Endothelial cell (in vitro differentiated cells): ENCODE measurements at regions not wholly inside any gene's neighbourhood (a gene's known extent, or its start where the extent isn't known, plus 50 kb on each side); places are given as distances from the start of the nearest gene placed in this dataset.

Source experiments
- DNase-seq: peaks from one replicate; pipeline ENCODE4 v3.0.0; 2021; ENCODE audit warnings: low spot score
- H3K27ac Mint-ChIP-seq: one replicate; pipeline ENCODE4 v1.8.0; 2021; ENCODE audit warnings: mixed read lengths, inconsistent platforms; ENCODE audit not compliant: unreplicated experiment
- H3K27me3 Mint-ChIP-seq: one replicate; pipeline ENCODE4 v1.8.0; 2021; ENCODE audit warnings: mild to moderate bottlenecking, moderate library complexity, mixed read lengths, inconsistent platforms; ENCODE audit not compliant: unreplicated experiment
- H3K36me3 Mint-ChIP-seq: one replicate; pipeline ENCODE4 v1.8.0; 2021; ENCODE audit warnings: mild to moderate bottlenecking, low read depth, mixed read lengths, inconsistent platforms; ENCODE audit not compliant: unreplicated experiment
- H3K4me1 Mint-ChIP-seq: one replicate; pipeline ENCODE4 v1.8.0; 2021; ENCODE audit warnings: mild to moderate bottlenecking, mixed read lengths, inconsistent platforms; ENCODE audit not compliant: unreplicated experiment
- H3K4me3 Mint-ChIP-seq: one replicate; pipeline ENCODE4 v1.8.0; 2021; ENCODE audit warnings: mild to moderate bottlenecking, mixed read lengths, inconsistent platforms; ENCODE audit not compliant: unreplicated experiment
- H3K9me3 Mint-ChIP-seq: one replicate; pipeline ENCODE4 v1.8.0; 2021; ENCODE audit warnings: mixed read lengths, inconsistent platforms; ENCODE audit not compliant: unreplicated experiment
- CTCF ChIP-seq: fragments of 200-600 bp; sonication (generic); IDR thresholded peaks from one replicate; pipeline ENCODE4 v1.5.0; 2021; ENCODE audit warnings: antibody characterized with exemption; ENCODE audit not compliant: unreplicated experiment

DNA sequence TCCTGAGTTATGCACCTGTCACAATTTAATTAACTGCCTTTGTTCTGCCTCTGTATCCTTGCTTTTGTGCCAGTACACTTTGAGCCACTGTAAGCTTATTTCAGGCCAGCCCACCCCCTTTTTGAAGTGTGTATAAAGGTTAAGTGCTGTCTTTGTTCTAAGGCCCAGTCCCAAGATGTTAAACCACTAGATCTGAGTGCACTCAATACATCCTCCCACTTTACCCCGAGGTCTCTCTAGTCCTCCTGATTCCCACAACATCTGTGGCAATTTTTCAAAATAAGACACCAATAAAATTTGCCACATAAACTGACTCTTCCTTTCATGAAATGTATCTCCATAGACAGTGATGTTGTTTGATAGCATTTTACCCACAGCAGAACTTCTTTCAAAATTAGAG, 124.1 kb upstream of the SPIN4 start:
- peaks cover 23% of the 10 kb centered on the region for H3K36me3 Mint-ChIP-seq
- no peak overlapping the region for H3K27ac Mint-ChIP-seq
- H3K4me1 Mint-ChIP-seq: no peaks in the 10 kb centered on the region
- H3K27me3 Mint-ChIP-seq: no peaks in the 10 kb centered on the region
- H3K4me3 Mint-ChIP-seq: no peak overlapping the region
- no peaks in the 10 kb centered on the region for H3K9me3 Mint-ChIP-seq
- DNase-seq: no peak
- TF ChIP-seq CTCF: no peak

DNA sequence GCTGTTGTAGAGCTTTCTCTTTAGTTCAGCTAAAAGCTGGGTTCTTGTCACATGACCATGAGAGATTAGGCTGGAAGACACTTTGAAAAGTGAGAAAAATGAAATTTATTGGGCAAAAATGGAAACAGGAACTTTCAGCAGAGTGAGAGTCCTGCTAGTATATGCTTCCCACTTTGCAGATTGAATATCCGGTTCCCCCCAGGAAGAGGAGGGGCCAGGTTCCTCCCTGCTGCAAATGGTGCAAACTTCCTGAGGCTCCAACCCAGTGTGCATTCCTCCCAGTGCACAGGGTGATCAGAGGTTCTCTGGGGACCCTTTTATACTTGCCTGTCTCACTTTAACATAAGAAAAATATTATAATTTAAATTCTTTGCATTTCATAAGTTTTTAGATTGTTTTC, 119.9 kb upstream of the SPIN4 start:
- no peaks in the 10 kb centered on the region for H3K9me3 Mint-ChIP-seq
- no peak for TF ChIP-seq CTCF
- no peaks in the 10 kb centered on the region for H3K27me3 Mint-ChIP-seq
- peaks cover 17% of the 10 kb centered on the region for H3K36me3 Mint-ChIP-seq
- H3K4me3 Mint-ChIP-seq: no peak overlapping the region
- DNase-seq: no peak
- H3K4me1 Mint-ChIP-seq: no peaks in the 10 kb centered on the region
- H3K27ac Mint-ChIP-seq: no peak overlapping the region

DNA sequence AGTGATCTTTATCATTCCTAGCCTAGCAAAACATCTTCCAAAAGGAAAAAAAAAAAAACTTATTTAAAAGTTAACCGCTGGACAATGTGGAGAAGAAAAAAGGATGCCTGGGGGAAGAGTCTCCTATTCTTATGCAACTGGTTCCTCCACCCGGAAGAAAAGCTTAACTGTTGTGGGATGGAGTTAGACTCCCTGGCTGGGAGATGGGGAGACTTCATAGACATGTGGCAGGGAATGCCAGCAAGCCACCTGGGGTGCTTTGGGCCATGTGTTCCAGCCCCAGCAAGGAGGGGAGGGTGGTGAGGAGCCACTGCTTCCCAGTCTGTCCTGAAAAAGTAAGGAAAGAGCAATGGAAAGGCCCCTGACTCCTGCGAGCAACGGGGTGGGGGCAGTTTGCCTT, 119.4 kb upstream of the SPIN4 start:
- Mint-ChIP-seq H3K9me3 (no peaks in the 10 kb centered on the region), H3K36me3 (peaks cover 15% of the 10 kb centered on the region), H3K4me1 (no peaks in the 10 kb centered on the region), H3K27ac (no peak overlapping the region), H3K27me3 (no peaks in the 10 kb centered on the region), H3K4me3 (no peak overlapping the region)
- DNase-seq: no peak
- TF ChIP-seq CTCF: no peak

GRCh38 chrX:63466690-63467089, 115.6 kb upstream of the SPIN4 start:
- H3K4me3 Mint-ChIP-seq: no peak overlapping the region
- H3K36me3 Mint-ChIP-seq: peaks cover 28% of the 10 kb centered on the region
- H3K9me3 Mint-ChIP-seq: no peaks in the 10 kb centered on the region
- no peak for DNase-seq
- TF ChIP-seq CTCF: no peak
- no peaks in the 10 kb centered on the region for H3K4me1 Mint-ChIP-seq
- H3K27me3 Mint-ChIP-seq: no peaks in the 10 kb centered on the region
- H3K27ac Mint-ChIP-seq: no peak overlapping the region

DNA sequence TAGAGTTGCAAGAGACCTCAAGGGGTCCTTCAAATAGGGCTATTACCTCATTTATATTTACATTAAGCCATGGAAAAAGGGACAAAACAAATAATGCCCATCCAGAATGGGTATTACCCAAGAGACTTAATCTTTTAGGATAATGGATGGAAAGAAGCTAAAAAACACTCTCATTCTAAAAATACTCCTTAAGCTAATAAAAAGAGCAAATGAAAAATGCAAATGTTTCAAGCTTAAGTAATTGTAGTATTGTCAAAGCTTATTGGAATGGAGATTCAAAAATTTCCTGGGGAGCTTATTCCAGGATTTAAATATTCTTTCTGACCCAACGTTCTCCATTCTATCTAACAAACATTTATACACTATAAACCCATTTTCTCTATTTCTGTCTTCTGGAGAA, 107.8 kb upstream of the SPIN4 start:
- no peak for TF ChIP-seq CTCF
- Mint-ChIP-seq H3K4me1 (no peaks in the 10 kb centered on the region), H3K36me3 (peaks cover 14% of the 10 kb centered on the region), H3K27me3 (no peaks in the 10 kb centered on the region), H3K9me3 (no peaks in the 10 kb centered on the region), H3K4me3 (no peak overlapping the region), H3K27ac (no peak overlapping the region)
- no peak for DNase-seq
